Upper lobe of left lung (tissue), 6 donors: ENCODE measurements at regions not wholly inside any gene's neighbourhood (a gene's known extent, or its start where the extent isn't known, plus 50 kb on each side); places are given as distances from the start of the nearest gene placed in this dataset.

ENCODE experiments used
- ATAC-seq, 2 donors: fragments of 200-7000 bp; cut with Tn5 transposase; one replicate each; pipeline ENCODE4 v1.9.1; 2022; ENCODE audit warnings: mild to moderate bottlenecking in 2 of 2, moderate library complexity in 2 of 2; ENCODE audit not compliant: low FRiP score in 2 of 2
- DNase-seq, 2 donors: peaks; one replicate each; pipeline ENCODE4 v3.0.0-alpha.2; 2019 to 2020
- H3K27ac ChIP-seq, 4 donors: fragments of 200-600 bp; sonication (generic); one replicate each; pipeline ENCODE4 v1.5.1; 2016 to 2019
- H3K27me3 ChIP-seq, 4 donors: fragments of 200-600 bp; sonication (generic); one replicate each; pipeline ENCODE4 v1.5.1; 2017 to 2019
- H3K36me3 ChIP-seq, 4 donors: fragments of 200-600 bp; sonication (generic); one replicate each; pipeline ENCODE4 v1.5.1; 2016 to 2019
- H3K4me1 ChIP-seq, 4 donors: fragments of 200-600 bp; sonication (generic); one replicate each; pipeline ENCODE4 v1.5.1; 2018 to 2019
- H3K4me3 ChIP-seq, 4 donors: fragments of 200-600 bp; sonication (generic); one replicate each; pipeline ENCODE4 v1.5.1; 2017 to 2019; ENCODE audit warnings: mild to moderate bottlenecking in 2 of 4, moderate library complexity in 1 of 4
- H3K9me3 ChIP-seq, 4 donors: fragments of 200-600 bp; sonication (generic); one replicate each; pipeline ENCODE4 v1.5.1; 2018 to 2019
- CTCF ChIP-seq, 6 experiments: fragments of 450-650 bp in 4 of 6; fragments of 200-600 bp in 2 of 6; sonication (generic) in 2 of 6; IDR thresholded peaks; one replicate each; pipeline ENCODE4 v1.5.1; 2016 to 2019; ENCODE audit warnings: antibody characterized with exemption in 6 of 6
- EP300 ChIP-seq, 4 donors: sonication (generic); formaldehyde crosslinking; IDR thresholded peaks; one replicate each; pipeline ENCODE4 v1.5.1; 2017; ENCODE audit warnings: antibody characterized with exemption in 4 of 4, control low read depth in 2 of 4
- POLR2A ChIP-seq, 4 donors: fragments of 450-650 bp; IDR thresholded peaks; one replicate each; pipeline ENCODE4 v1.5.1; 2016 to 2017; ENCODE audit warnings: antibody characterized with exemption in 4 of 4, mild to moderate bottlenecking in 2 of 4
- POLR2AphosphoS5 ChIP-seq, 2 donors: sonication (generic); formaldehyde crosslinking; IDR thresholded peaks; one replicate each; pipeline ENCODE4 v1.5.1; 2017; ENCODE audit warnings: antibody characterized with exemption in 2 of 2
- WGBS, 2 donors: methylation state at CpG; one replicate each; pipeline ENCODE4 v1.1.5; 2017 to 2018; 5-methylcytosine and 5-hydroxymethylcytosine counted together
- donor health status: DM: no; HTN: no; CAD: no; lungs with moderate emphysema.
- donor health status: DM: no; HTN: yes; CAD: no; lungs with severe emphysema.

- Histone ChIP-seq H3K27me3 (no peaks in the 10 kb centered on the region), H3K27ac (no peak overlapping the region), H3K9me3 (no peaks in the 10 kb centered on the region), H3K4me1 (no peaks in the 10 kb centered on the region), H3K4me3 (no peak overlapping the region), H3K36me3 (no peaks in the 10 kb centered on the region)
- ATAC-seq = peak in 1 of 2 donors; percentile 58
- TF ChIP-seq POLR2A (IDR thresholded peaks at IDR 0.05) (no peak), EP300 (IDR thresholded peaks at IDR 0.05) (no peak), CTCF (IDR thresholded peaks at IDR 0.05) (no peak), POLR2AphosphoS5 (IDR thresholded peaks at IDR 0.05) (no peak)
- 63 to 67% methylated on average over 1 of the region's 1 CpG for WGBS, 2 donors
- DNase-seq = peak in 1 of 2 donors; percentile 25
These were observed 294.8 kb downstream of the UTP18 start for GRCh38 chr17:51555153-51555552.

- Histone ChIP-seq H3K27ac (no peak overlapping the region), H3K4me1 (no peaks in the 10 kb centered on the region), H3K27me3 (no peaks in the 10 kb centered on the region), H3K36me3 (no peaks in the 10 kb centered on the region), H3K9me3 (no peaks in the 10 kb centered on the region), H3K4me3 (no peak overlapping the region)
- TF ChIP-seq CTCF (IDR thresholded peaks at IDR 0.05) = no peak
- no peak for TF ChIP-seq EP300 (IDR thresholded peaks at IDR 0.05)
- TF ChIP-seq POLR2AphosphoS5 (IDR thresholded peaks at IDR 0.05) = no peak
- TF ChIP-seq POLR2A (IDR thresholded peaks at IDR 0.05) = no peak
- DNase-seq (no peak), ATAC-seq (no peak)
- WGBS, 2 donors = 63 to 74% methylated on average over 3 of the region's 3 CpGs
These were observed 299.4 kb downstream of the UTP18 start for GRCh38 chr17:51559778-51560177.

DNA sequence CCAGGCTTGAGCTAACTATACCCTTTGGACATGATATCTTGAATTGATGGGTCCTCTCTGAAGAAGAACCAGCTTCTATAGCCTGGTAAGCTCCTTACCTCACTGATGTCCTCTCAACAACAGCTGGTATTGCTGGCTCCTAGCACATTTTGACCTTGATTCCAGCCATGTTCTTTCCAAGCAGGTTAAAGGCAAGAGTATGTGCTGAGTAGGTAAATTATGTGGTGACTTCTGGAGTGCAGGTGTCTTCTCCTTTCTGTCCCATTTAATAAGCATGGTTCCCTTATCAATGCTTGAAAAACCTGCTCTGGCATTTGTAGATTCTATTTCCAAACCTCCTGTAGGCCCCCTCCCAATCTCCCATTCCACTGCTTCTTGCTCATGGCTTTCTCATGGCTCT is 300.1 kb downstream of the UTP18 start:
- no peaks in the 10 kb centered on the region for H3K9me3 ChIP-seq
- DNase-seq = no peak
- H3K27me3 ChIP-seq = no peaks in the 10 kb centered on the region
- no peaks in the 10 kb centered on the region for H3K4me1 ChIP-seq
- TF ChIP-seq POLR2AphosphoS5 (IDR thresholded peaks at IDR 0.05) (no peak), EP300 (IDR thresholded peaks at IDR 0.05) (no peak), POLR2A (IDR thresholded peaks at IDR 0.05) (no peak), CTCF (IDR thresholded peaks at IDR 0.05) (no peak)
- no peaks in the 10 kb centered on the region for H3K36me3 ChIP-seq
- H3K27ac ChIP-seq = no peak overlapping the region
- no peak overlapping the region for H3K4me3 ChIP-seq
- no peak for ATAC-seq

DNA sequence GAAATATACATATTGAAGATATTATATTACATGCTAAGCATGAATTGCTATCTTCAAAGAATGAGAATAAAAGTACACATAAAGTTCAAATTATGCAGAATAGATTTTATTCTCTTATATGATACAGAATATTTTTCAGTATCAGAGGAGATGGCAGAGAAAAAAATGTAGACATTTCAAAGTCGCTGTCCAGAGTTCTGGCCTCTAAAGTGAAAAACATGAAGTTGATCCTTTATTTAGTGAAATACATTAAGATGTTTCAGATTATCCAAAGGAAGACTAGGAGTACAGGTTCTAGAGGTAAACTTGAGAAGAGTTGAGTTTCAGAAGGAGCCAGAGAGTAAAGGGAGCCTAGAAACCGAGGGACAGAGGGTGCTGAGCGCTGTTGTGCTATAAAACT is 303.6 kb downstream of the UTP18 start:
- Histone ChIP-seq H3K4me1 (no peaks in the 10 kb centered on the region), H3K9me3 (no peaks in the 10 kb centered on the region), H3K4me3 (no peak overlapping the region), H3K36me3 (no peaks in the 10 kb centered on the region), H3K27ac (no peak overlapping the region), H3K27me3 (no peaks in the 10 kb centered on the region)
- 83 to 84% methylated on average over 3 of the region's 3 CpGs for WGBS, 2 donors
- DNase-seq (no peak), ATAC-seq (no peak)
- TF ChIP-seq CTCF (IDR thresholded peaks at IDR 0.05) (no peak), POLR2A (IDR thresholded peaks at IDR 0.05) (no peak), POLR2AphosphoS5 (IDR thresholded peaks at IDR 0.05) (no peak), EP300 (IDR thresholded peaks at IDR 0.05) (no peak)

DNA sequence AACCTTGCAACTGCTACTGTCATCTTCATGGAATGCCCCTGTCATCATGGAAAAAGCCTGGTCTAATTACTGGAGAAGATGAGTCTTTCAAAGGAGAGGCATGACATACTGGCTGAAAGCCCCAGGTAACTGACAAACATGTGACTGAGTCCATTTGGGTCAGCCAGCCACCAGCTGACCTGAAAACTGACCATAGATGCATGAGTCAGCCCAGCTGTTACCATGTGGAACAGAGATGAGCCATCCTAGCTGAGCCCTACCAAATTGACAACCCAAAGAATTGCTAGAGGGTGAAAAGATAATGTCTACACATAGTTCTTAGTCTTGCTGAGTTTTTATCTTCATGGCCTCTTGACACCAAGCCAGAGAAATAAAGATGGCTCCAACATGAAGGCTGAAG is 311.8 kb downstream of the UTP18 start:
- no peak overlapping the region for H3K27ac ChIP-seq
- H3K27me3 ChIP-seq = no peaks in the 10 kb centered on the region
- ATAC-seq (no peak), DNase-seq (no peak)
- no peaks in the 10 kb centered on the region for H3K36me3 ChIP-seq
- no peaks in the 10 kb centered on the region for H3K4me1 ChIP-seq
- no peaks in the 10 kb centered on the region for H3K9me3 ChIP-seq
- TF ChIP-seq EP300 (IDR thresholded peaks at IDR 0.05) = no peak
- no peak for TF ChIP-seq POLR2AphosphoS5 (IDR thresholded peaks at IDR 0.05)
- TF ChIP-seq CTCF (IDR thresholded peaks at IDR 0.05) = no peak
- TF ChIP-seq POLR2A (IDR thresholded peaks at IDR 0.05) = no peak
- no peak overlapping the region for H3K4me3 ChIP-seq
